Cardiac septum (tissue), 1 donor: ENCODE measurements at regions not wholly inside any gene's neighbourhood (a gene's known extent, or its start where the extent isn't known, plus 50 kb on each side); places are given as distances from the start of the nearest gene placed in this dataset.

Experiments used
- DNase-seq: peaks from one replicate; pipeline ENCODE4 v3.0.0-alpha.2; 2020; ENCODE audit warnings: low spot score
- intact Hi-C: fragments of 100-400 bp; cut with DNase I; formaldehyde crosslinking; loops from one replicate; pipeline ENCODE4 v1.14.0; 2022
- donor health status: DM: no; HTN: no; CAD: no.

- DNase-seq, result no peak
- intact Hi-C loops, result no loop called here
Measured at GRCh38 chr6:23478312-23478711, 647.7 kb upstream of the NRSN1 start.

- DNase-seq, result no peak
- intact Hi-C loops, result no loop called here
Measured at GRCh38 chr6:23483896-23484295, 642.1 kb upstream of the NRSN1 start.

- no peak for DNase-seq
- intact Hi-C loops, result no loop called here
Measured at GRCh38 chr6:23494367-23494766, 631.6 kb upstream of the NRSN1 start.

- intact Hi-C loops, result no loop called here
- no peak for DNase-seq
Measured at GRCh38 chr6:23498013-23498412, 628.0 kb upstream of the NRSN1 start.

GRCh38 chr6:23499549-23499948 is 626.5 kb upstream of the NRSN1 start:
- intact Hi-C loops, result no loop called here
- no peak for DNase-seq

- no peak for DNase-seq
- intact Hi-C loops, result no loop called here
Measured at GRCh38 chr6:23503173-23503572, 622.8 kb upstream of the NRSN1 start.

GRCh38 chr6:23505026-23505425 is 621.0 kb upstream of the NRSN1 start:
- intact Hi-C loops, result no loop called here
- no peak for DNase-seq

GRCh38 chr6:23510778-23511510 is 615.1 kb upstream of the NRSN1 start:
- intact Hi-C loops, result no loop called here
- DNase-seq, result no peak

GRCh38 chr6:23511817-23512216 is 614.2 kb upstream of the NRSN1 start:
- intact Hi-C loops, result no loop called here
- DNase-seq, result no peak

GRCh38 chr6:23518294-23518693 is 607.7 kb upstream of the NRSN1 start:
- DNase-seq, result no peak
- intact Hi-C loops, result no loop called here

- DNase-seq, result no peak
- intact Hi-C loops, result no loop called here
Measured at GRCh38 chr6:23522792-23523547, 603.0 kb upstream of the NRSN1 start.

- intact Hi-C loops, result no loop called here
Measured at GRCh38 chr6:23523771-23524170, 602.2 kb upstream of the NRSN1 start.

GRCh38 chr6:23524548-23524947 is 601.5 kb upstream of the NRSN1 start:
- intact Hi-C loops, result no loop called here
- DNase-seq, result no peak

More at GRCh38 chr6:23523771-23524170, 602.2 kb upstream of the NRSN1 start:
- no peak for DNase-seq

- intact Hi-C loops, result no loop called here
- no peak for DNase-seq
Measured at GRCh38 chr6:23526526-23526925, 599.5 kb upstream of the NRSN1 start.

GRCh38 chr6:23529902-23530301 is 596.1 kb upstream of the NRSN1 start:
- DNase-seq, result no peak
- intact Hi-C loops, result no loop called here

- intact Hi-C loops, result no loop called here
- no peak for DNase-seq
Measured at GRCh38 chr6:23531666-23532065, 594.3 kb upstream of the NRSN1 start.

- no peak for DNase-seq
- intact Hi-C loops, result no loop called here
Measured at GRCh38 chr6:23532227-23532626, 593.8 kb upstream of the NRSN1 start.

GRCh38 chr6:23533311-23533710 is 592.7 kb upstream of the NRSN1 start:
- DNase-seq, result no peak
- intact Hi-C loops, result no loop called here

GRCh38 chr6:23533944-23534343 is 592.1 kb upstream of the NRSN1 start:
- intact Hi-C loops, result no loop called here

GRCh38 chr6:23534351-23534750 is 591.7 kb upstream of the NRSN1 start:
- intact Hi-C loops, result no loop called here
- DNase-seq, result no peak

More at GRCh38 chr6:23533944-23534343, 592.1 kb upstream of the NRSN1 start:
- no peak for DNase-seq

GRCh38 chr6:23535101-23535500 is 590.9 kb upstream of the NRSN1 start:
- DNase-seq, result no peak
- intact Hi-C loops, result no loop called here
